Esophagus muscularis mucosa (tissue), 4 donors: ENCODE measurements at regions not wholly inside any gene's neighbourhood (a gene's known extent, or its start where the extent isn't known, plus 50 kb on each side); places are given as distances from the start of the nearest gene placed in this dataset.

Source experiments
- DNase-seq: peaks from one replicate; pipeline ENCODE4 v3.0.0-alpha.2; 2017; ENCODE audit errors: extremely low spot score
- H3K27ac ChIP-seq, 4 donors: fragments of 200-600 bp; sonication (generic); replicated peaks in 1 of 4; 1 replicate in 3 of 4; 2 replicates in 1 of 4; pipeline ENCODE4 v1.5.1; 2016 to 2019; ENCODE audit warnings: mild to moderate bottlenecking in 1 of 4
- H3K27me3 ChIP-seq, 4 donors: fragments of 200-600 bp; sonication (generic); one replicate each; pipeline versions ENCODE4 v1.5.1 to v1.6.0; 2016 to 2019
- H3K36me3 ChIP-seq, 4 donors: fragments of 200-600 bp; sonication (generic); one replicate each; pipeline ENCODE4 v1.5.1; 2016 to 2019
- H3K4me1 ChIP-seq, 4 donors: fragments of 200-600 bp; sonication (generic); one replicate each; pipeline ENCODE4 v1.5.1; 2016 to 2019
- H3K4me3 ChIP-seq, 4 donors: fragments of 200-600 bp; sonication (generic); 1 replicate in 2 of 4; 2 replicates in 2 of 4; pipeline ENCODE4 v1.5.1; 2016 to 2019; ENCODE audit warnings: mild to moderate bottlenecking in 4 of 4, moderate library complexity in 1 of 4
- H3K9me3 ChIP-seq, 4 donors: fragments of 200-600 bp; sonication (generic); 1 replicate in 3 of 4; 2 replicates in 1 of 4; pipeline ENCODE4 v1.5.1; 2016 to 2019
- EP300 ChIP-seq: sonication (generic); formaldehyde crosslinking; IDR thresholded peaks from one replicate; pipeline ENCODE4 v1.6.1; 2017; ENCODE audit warnings: antibody characterized with exemption
- POLR2A ChIP-seq: fragments of 450-650 bp; IDR thresholded peaks from one replicate; pipeline ENCODE4 v1.6.1; 2017; ENCODE audit warnings: antibody characterized with exemption, moderate library complexity, mild to moderate bottlenecking, low read depth
- POLR2AphosphoS5 ChIP-seq, 2 donors: sonication (generic); formaldehyde crosslinking; IDR thresholded peaks; one replicate each; pipeline ENCODE4 v1.6.1; 2017; ENCODE audit warnings: antibody characterized with exemption in 2 of 2
- WGBS: methylation state at CpG from one replicate; pipeline ENCODE4 v1.1.5; 2018; 5-methylcytosine and 5-hydroxymethylcytosine counted together
- intact Hi-C: fragments of 100-400 bp; cut with DNase I; formaldehyde crosslinking; loops from one replicate; pipeline ENCODE4 v1.15.1; 2023
- TF ChIP-seq, protein P1 (sequence below), 3 experiments: fragments of 200-600 bp in 2 of 3; fragments of 450-650 bp in 1 of 3; sonication (generic) in 2 of 3; IDR thresholded peaks; one replicate each; pipeline ENCODE4 v1.5.1; 2017 to 2019; ENCODE audit warnings: antibody characterized with exemption in 3 of 3, mild to moderate bottlenecking in 2 of 3, moderate library complexity in 1 of 3

- TF ChIP-seq EP300 (no peak), POLR2AphosphoS5 (IDR thresholded peaks at IDR 0.05) (no peak), POLR2A (no peak)
- TF ChIP-seq, protein P1, sequence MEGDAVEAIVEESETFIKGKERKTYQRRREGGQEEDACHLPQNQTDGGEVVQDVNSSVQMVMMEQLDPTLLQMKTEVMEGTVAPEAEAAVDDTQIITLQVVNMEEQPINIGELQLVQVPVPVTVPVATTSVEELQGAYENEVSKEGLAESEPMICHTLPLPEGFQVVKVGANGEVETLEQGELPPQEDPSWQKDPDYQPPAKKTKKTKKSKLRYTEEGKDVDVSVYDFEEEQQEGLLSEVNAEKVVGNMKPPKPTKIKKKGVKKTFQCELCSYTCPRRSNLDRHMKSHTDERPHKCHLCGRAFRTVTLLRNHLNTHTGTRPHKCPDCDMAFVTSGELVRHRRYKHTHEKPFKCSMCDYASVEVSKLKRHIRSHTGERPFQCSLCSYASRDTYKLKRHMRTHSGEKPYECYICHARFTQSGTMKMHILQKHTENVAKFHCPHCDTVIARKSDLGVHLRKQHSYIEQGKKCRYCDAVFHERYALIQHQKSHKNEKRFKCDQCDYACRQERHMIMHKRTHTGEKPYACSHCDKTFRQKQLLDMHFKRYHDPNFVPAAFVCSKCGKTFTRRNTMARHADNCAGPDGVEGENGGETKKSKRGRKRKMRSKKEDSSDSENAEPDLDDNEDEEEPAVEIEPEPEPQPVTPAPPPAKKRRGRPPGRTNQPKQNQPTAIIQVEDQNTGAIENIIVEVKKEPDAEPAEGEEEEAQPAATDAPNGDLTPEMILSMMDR (IDR thresholded peaks at IDR 0.05) = no peak
- no peak overlapping the region for H3K27ac ChIP-seq
- peaks cover 0 to 41% (median 0%) of the 10 kb centered on the region in 4 donors for H3K27me3 ChIP-seq
- no peaks in the 10 kb centered on the region for H3K4me1 ChIP-seq
- no peak for DNase-seq
- H3K9me3 ChIP-seq = no peaks in the 10 kb centered on the region
- intact Hi-C loops = no loop called here
- WGBS = 80% methylated on average over 22 of the region's 22 CpGs
- no peak overlapping the region for H3K4me3 ChIP-seq
- H3K36me3 ChIP-seq = no peaks in the 10 kb centered on the region
Measured at GRCh38 chr18:78561757-78562510, 417.7 kb upstream of the SALL3 start.

GRCh38 chr18:78562531-78562961 is 417.1 kb upstream of the SALL3 start:
- TF ChIP-seq EP300 (no peak), POLR2AphosphoS5 (IDR thresholded peaks at IDR 0.05) (no peak), POLR2A (no peak)
- TF ChIP-seq, protein P1 (IDR thresholded peaks at IDR 0.05) = no peak
- no peak for DNase-seq
- Histone ChIP-seq H3K27ac (no peak overlapping the region), H3K36me3 (no peaks in the 10 kb centered on the region), H3K27me3 (peaks cover 0 to 41% (median 0%) of the 10 kb centered on the region in 4 donors), H3K4me1 (no peaks in the 10 kb centered on the region), H3K9me3 (no peaks in the 10 kb centered on the region), H3K4me3 (no peak overlapping the region)
- 71% methylated on average over 34 of the region's 35 CpGs for WGBS
- intact Hi-C loops = no loop called here

DNA sequence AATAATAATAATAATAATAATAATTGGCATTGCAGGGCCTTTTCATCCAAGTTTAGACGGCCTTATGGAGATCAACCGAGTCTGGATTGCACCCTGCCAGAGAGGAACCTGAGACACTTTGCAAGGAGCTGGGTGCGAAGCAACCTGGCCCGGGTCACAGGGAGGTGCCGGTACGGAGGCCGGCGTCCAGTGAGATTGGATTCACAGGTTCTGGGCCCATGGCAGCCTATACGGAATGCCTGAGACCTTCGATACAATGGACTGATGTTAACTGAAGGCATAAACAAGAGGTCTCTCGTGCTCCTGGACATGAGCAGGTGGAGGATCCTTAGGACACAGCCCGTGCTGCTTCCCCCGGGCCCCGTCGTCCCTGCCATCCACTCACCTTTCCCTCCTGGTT is 416.5 kb upstream of the SALL3 start:
- Histone ChIP-seq H3K4me1 (no peaks in the 10 kb centered on the region), H3K9me3 (peaks cover 0 to 2% (median under 1%) of the 10 kb centered on the region in 4 donors), H3K27me3 (peaks cover 0 to 38% (median 0%) of the 10 kb centered on the region in 4 donors), H3K27ac (no peak overlapping the region), H3K4me3 (no peak overlapping the region), H3K36me3 (no peaks in the 10 kb centered on the region)
- 93% methylated on average over 15 of the region's 15 CpGs for WGBS
- TF ChIP-seq, protein P1 (IDR thresholded peaks at IDR 0.05) = no peak
- TF ChIP-seq EP300 (no peak), POLR2AphosphoS5 (IDR thresholded peaks at IDR 0.05) (no peak), POLR2A (no peak)
- intact Hi-C loops = no loop called here
- DNase-seq = no peak

DNA sequence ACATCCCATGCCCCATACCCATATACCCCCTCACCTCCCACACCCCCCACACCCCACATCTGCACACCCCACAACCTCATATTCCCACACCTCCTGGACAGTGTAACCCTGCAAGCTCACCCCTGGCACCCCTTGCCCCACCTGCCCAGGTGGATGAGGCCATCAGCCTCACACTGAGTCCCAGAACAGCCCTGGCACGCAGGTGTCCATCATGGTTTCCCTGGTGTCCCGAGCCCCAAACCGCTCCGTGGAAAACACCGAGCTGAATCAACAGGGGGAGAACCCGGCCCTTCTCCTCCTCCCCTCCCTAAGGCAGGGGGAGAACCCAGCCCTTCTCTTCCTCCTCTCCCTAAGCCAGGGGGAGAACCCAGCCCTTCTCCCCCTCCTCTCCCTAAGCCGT is 415.6 kb upstream of the SALL3 start:
- Histone ChIP-seq H3K4me3 (no peak overlapping the region), H3K4me1 (no peaks in the 10 kb centered on the region), H3K36me3 (no peaks in the 10 kb centered on the region), H3K27me3 (peaks cover 0 to 35% (median 0%) of the 10 kb centered on the region in 4 donors), H3K27ac (no peak overlapping the region), H3K9me3 (peaks cover 0 to 9% (median 5%) of the 10 kb centered on the region in 4 donors)
- intact Hi-C loops = no loop called here
- WGBS = 76% methylated on average over 6 of the region's 7 CpGs
- no peak for DNase-seq
- TF ChIP-seq POLR2AphosphoS5 (IDR thresholded peaks at IDR 0.05) (no peak), EP300 (no peak), POLR2A (no peak)
- TF ChIP-seq, protein P1 (IDR thresholded peaks at IDR 0.05) = no peak

- TF ChIP-seq POLR2AphosphoS5 (IDR thresholded peaks at IDR 0.05) (no peak), EP300 (no peak), POLR2A (no peak)
- TF ChIP-seq, protein P1 (IDR thresholded peaks at IDR 0.05) = no peak
Measured at GRCh38 chr18:78564518-78564917, 415.1 kb upstream of the SALL3 start.

More at GRCh38 chr18:78564518-78564917, 415.1 kb upstream of the SALL3 start:
- 76% methylated on average over 12 of the region's 14 CpGs for WGBS
- no peak overlapping the region for H3K27ac ChIP-seq
- no peak for DNase-seq
- H3K27me3 ChIP-seq = peaks cover 0 to 34% (median 0%) of the 10 kb centered on the region in 4 donors
- peaks cover 0 to 9% (median 5%) of the 10 kb centered on the region in 4 donors for H3K9me3 ChIP-seq
- intact Hi-C loops = no loop called here
- no peak overlapping the region for H3K4me3 ChIP-seq
- no peaks in the 10 kb centered on the region for H3K4me1 ChIP-seq
- no peaks in the 10 kb centered on the region for H3K36me3 ChIP-seq
